GM12873 (cell line): ENCODE measurements at regions not wholly inside any gene's neighbourhood (a gene's known extent, or its start where the extent isn't known, plus 50 kb on each side); places are given as distances from the start of the nearest gene placed in this dataset.

ENCODE experiments used
- TF ChIP-seq, protein P1 (sequence below): IDR thresholded peaks from 2 replicates; pipeline ENCODE4 v1.5.1; 2012; ENCODE audit warnings: low read depth, mild to moderate bottlenecking, moderate library complexity, low read length, control low read depth; ENCODE audit not compliant: insufficient read depth; ENCODE audit errors: missing control alignments

DNA sequence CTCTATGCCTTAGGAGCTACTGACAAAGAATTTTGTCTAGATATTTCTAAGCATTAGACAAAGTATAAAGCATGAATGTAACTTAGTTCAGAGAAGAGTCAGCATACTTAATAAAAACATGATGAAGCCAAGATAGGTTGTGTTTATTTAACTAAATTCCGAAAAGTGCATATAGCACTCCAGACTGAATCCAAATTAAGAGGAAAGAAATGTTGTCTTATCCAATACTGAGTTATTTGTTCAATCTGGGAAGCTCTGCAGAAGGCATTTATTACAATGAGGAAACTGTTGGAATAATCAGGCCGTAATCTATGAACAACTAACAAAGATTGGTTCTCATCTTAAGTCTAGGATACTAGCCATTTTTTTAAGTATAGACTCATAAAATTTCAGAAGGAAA is 100.2 kb downstream of the TNFSF18 start:
- TF ChIP-seq, protein P1, sequence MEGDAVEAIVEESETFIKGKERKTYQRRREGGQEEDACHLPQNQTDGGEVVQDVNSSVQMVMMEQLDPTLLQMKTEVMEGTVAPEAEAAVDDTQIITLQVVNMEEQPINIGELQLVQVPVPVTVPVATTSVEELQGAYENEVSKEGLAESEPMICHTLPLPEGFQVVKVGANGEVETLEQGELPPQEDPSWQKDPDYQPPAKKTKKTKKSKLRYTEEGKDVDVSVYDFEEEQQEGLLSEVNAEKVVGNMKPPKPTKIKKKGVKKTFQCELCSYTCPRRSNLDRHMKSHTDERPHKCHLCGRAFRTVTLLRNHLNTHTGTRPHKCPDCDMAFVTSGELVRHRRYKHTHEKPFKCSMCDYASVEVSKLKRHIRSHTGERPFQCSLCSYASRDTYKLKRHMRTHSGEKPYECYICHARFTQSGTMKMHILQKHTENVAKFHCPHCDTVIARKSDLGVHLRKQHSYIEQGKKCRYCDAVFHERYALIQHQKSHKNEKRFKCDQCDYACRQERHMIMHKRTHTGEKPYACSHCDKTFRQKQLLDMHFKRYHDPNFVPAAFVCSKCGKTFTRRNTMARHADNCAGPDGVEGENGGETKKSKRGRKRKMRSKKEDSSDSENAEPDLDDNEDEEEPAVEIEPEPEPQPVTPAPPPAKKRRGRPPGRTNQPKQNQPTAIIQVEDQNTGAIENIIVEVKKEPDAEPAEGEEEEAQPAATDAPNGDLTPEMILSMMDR, result no peak

DNA sequence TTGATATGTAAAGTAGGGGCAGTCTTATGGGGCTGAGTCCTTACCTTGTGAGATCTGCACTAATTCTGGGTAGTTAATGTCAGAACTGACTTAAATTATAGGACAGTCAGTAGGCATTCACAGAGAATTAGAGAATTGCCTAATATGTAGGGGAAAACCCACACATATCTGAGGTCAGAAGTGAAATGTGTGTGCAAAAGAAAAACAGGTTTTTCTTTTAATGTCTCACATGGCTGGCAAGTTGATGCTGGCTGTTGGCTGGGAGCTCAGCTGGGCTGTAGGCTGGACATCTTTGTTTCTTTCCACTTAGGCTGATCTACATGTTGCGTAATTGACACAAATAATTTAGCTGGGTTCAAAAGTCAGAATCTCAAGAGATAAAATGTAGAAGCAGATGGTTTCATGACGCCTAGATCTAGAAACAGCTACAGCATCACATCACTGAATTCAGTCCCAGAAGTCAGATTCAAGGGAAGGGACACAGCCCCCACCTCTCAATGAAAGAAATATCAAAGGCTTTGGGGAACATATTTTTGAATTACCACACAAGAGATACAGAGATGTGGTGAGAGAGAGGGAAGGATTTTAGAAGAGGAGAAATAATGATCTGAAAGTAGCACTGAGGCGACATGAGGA is 98.9 kb downstream of the TNFSF18 start:
- TF ChIP-seq, protein P1, result no peak

DNA sequence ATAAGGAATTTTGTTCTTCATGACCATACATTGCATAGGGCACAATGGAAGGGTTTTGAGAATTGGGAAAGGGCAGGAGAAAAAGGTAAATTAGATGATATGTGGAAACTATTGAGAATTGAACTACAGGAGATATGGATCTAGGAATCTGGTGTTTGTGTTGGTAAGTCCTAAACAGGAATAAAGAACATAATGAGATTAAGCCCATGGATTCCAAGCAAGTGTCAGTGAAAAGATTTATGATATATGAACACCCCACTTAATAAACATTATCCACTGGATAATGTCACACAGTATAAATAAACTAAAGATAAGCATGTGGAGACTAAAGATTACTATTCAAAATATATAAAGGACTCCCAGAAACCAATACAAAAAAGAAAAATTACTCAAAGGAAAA is 98.2 kb downstream of the TNFSF18 start:
- TF ChIP-seq, protein P1, result no peak

DNA sequence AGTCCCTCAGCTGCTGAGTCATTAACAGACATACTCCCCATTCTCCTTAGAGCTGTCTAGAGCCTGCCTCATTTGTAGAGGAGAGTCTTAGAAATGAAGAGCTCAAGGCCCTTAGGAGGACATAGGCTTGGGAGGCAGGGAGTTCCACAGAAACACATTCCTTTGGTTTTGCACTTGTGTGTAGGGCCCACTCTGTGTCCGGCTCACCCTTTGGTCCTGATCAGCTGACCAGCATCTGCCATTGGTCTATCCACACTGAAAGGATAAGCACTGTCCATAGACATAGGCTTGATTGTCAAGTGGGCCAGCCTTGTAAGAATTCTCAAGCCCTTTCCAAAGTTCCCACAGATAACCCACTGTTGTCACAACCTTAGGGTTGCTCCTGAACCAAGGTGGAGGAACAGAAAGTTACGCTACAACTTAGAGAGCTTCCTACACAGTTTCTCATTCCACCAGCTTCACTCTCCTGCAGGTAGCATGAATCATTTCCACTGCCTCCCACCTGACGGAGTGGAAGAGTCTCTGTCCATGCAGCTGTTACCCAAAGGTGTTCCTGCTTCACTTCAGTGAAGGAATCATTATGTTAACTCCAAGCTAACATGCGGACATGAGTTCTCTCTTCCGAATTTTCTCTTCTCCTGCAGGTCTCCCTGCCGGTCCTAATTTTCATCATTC is 96.1 kb downstream of the TNFSF18 start:
- TF ChIP-seq, protein P1, result no peak

DNA sequence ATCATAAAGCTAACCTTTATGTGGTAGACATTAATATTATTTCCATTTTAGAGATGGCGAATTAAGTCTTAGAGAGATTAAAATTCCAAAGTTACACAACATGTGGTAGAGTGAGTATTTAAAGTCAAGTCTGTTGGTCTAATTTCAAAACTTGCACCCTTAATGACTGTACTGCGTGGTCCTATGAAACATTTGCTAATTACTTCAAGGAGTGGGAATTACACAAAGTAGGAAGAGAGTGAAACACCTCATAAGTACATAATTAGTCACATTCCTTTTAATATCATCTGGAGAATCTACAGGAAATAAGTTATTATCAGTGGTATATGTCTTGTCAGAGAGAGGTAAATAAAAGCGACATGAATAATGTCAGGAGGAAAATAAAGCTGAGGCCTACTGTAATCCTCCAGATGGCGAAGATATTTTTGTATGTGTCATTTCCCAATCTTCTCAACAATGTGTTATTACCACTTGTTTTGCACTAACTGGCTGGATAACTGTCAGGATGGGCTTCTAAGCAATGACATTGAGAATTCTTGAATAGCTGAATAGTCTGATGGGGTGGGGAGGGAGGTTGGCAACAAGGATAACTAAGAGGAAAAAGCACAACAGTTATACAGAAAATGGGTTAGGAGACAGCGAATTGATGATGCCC is 95.5 kb downstream of the TNFSF18 start:
- TF ChIP-seq, protein P1, result no peak

DNA sequence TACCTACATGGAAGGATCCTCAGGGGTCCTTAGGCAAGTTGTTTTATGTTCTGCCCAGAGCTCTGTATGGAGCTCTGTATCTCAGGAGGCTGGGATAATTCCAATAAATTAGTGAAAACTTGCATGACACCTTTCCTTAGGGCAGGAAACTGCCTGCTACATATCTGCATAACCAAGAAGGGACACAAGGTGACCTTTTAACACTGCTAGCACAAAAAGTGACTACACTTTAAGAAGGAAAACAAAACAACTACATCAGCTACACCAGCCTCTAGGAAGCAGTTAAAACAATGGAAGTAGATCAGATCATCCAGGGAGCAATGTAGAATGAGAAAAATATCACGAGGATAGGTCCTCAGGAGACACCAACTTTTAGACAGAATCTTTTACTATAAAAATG is 93.9 kb downstream of the TNFSF18 start:
- TF ChIP-seq, protein P1, result no peak

DNA sequence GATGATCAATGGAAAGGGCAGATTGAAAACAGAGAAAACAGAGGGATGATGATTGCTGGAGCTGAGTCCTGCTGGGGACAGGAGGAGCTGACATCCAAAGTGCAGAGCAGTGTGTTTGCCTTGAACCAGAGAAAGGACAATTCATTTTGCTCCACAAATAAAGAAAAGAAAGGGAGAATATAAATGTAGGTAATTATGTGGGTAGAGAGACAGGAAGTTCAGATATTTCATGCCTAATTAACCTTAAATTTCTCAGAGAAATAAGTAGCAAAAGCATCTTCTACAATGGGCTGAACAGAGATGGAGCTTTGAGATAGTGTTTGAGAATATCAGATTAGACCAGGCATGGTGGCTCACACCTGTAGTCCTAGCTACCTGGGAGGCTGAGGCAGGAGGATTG is 93.2 kb downstream of the TNFSF18 start:
- TF ChIP-seq, protein P1, result no peak
